WTC11 (cell line): ENCODE measurements at regions not wholly inside any gene's neighbourhood (a gene's known extent, or its start where the extent isn't known, plus 50 kb on each side); places are given as distances from the start of the nearest gene placed in this dataset.
"Not testable (repeated sequence)": the region's sequence is repeated elsewhere in the genome, so short reads cannot be mapped to it uniquely, and the experiment has no call there.

Source experiments
- ATAC-seq: fragments of 200-7000 bp; cut with Tn5 transposase; 2 replicates; pipeline ENCODE4 v1.10.0; 2021; ENCODE audit warnings: mild to moderate bottlenecking, moderate library complexity
- CTCF ChIA-PET: fragments of 300-600 bp; sonication (Branson Sonifier 250); formaldehyde crosslinking; loops from one replicate; lab custom pipeline; 2021; ENCODE audit warnings: antibody characterized with exemption; lab: Charles Lee
- POLR2A ChIA-PET: fragments of 350-600 bp; sonication (Branson Sonifier 250); formaldehyde crosslinking; loops from one replicate; lab custom pipeline; 2021; ENCODE audit warnings: antibody characterized with exemption; lab: Charles Lee
- DNase-seq: peaks from one replicate; pipeline ENCODE4 v3.0.0; 2021; ENCODE audit warnings: low spot score
- H3K27ac Mint-ChIP-seq: 2 replicates; pipeline ENCODE4 v1.8.0; 2021; ENCODE audit warnings: mixed read lengths
- H3K27me3 Mint-ChIP-seq: 2 replicates; pipeline ENCODE4 v1.8.0; 2021; ENCODE audit warnings: low read depth, mild to moderate bottlenecking, moderate library complexity, mixed read lengths
- H3K36me3 Mint-ChIP-seq: 2 replicates; pipeline ENCODE4 v1.8.0; 2021; ENCODE audit warnings: mixed read lengths
- H3K4me1 Mint-ChIP-seq: 2 replicates; pipeline ENCODE4 v1.8.0; 2022; ENCODE audit warnings: mixed read lengths
- H3K4me3 Mint-ChIP-seq: 2 replicates; pipeline ENCODE4 v1.8.0; 2021; ENCODE audit warnings: mild to moderate bottlenecking, moderate library complexity, mixed read lengths
- H3K9me3 Mint-ChIP-seq: 2 replicates; pipeline ENCODE4 v1.8.0; 2021; ENCODE audit warnings: mixed read lengths
- ATF6 ChIP-seq: sonication (generic); formaldehyde crosslinking; IDR thresholded peaks from 2 replicates; pipeline ENCODE4 v1.8.1; 2023; ENCODE audit warnings: mild to moderate bottlenecking, missing genetic modification reagents
- CBFB ChIP-seq: sonication (generic); formaldehyde crosslinking; IDR thresholded peaks from 2 replicates; pipeline ENCODE4 v1.8.1; 2022; ENCODE audit warnings: mild to moderate bottlenecking, low read depth, missing genetic modification reagents
- CDX4 ChIP-seq: fragments of 250-450 bp; sonication (Bioruptor Pico); IDR thresholded peaks from 2 replicates; pipeline ENCODE4 v1.9.0; 2021; ENCODE audit warnings: moderate library complexity, mild to moderate bottlenecking, inconsistent platforms, borderline replicate concordance
- E2F4 ChIP-seq: sonication (generic); formaldehyde crosslinking; IDR thresholded peaks from 2 replicates; pipeline ENCODE4 v1.8.1; 2022; ENCODE audit warnings: low read depth, mild to moderate bottlenecking, moderate library complexity, missing genetic modification reagents, borderline replicate concordance
- ELF4 ChIP-seq: sonication (generic); formaldehyde crosslinking; IDR thresholded peaks from 2 replicates; pipeline ENCODE4 v1.8.1; 2022; ENCODE audit warnings: low read depth, mild to moderate bottlenecking, moderate library complexity, missing genetic modification reagents
- ETV6 ChIP-seq: sonication (generic); formaldehyde crosslinking; IDR thresholded peaks from 2 replicates; pipeline ENCODE4 v1.8.1; 2022; ENCODE audit warnings: mild to moderate bottlenecking, missing genetic modification reagents
- IRF2 ChIP-seq: sonication (generic); formaldehyde crosslinking; IDR thresholded peaks from 2 replicates; pipeline ENCODE4 v1.8.0; 2022; ENCODE audit warnings: low read depth, missing genetic modification reagents, borderline replicate concordance
- MYBL2 ChIP-seq: sonication (generic); formaldehyde crosslinking; IDR thresholded peaks from 2 replicates; pipeline ENCODE4 v1.8.1; 2023; ENCODE audit warnings: mild to moderate bottlenecking, moderate library complexity, missing genetic modification reagents
- PRDM15 ChIP-seq: sonication (generic); formaldehyde crosslinking; IDR thresholded peaks from 2 replicates; pipeline ENCODE4 v1.8.0; 2022; ENCODE audit warnings: missing genetic modification reagents
- RELA ChIP-seq: sonication (generic); formaldehyde crosslinking; IDR thresholded peaks from 2 replicates; pipeline ENCODE4 v1.8.1; 2022; ENCODE audit warnings: missing genetic modification reagents, mild to moderate bottlenecking, borderline replicate concordance
- SMAD3 ChIP-seq: sonication (generic); formaldehyde crosslinking; IDR thresholded peaks from 2 replicates; pipeline ENCODE4 v1.8.0; 2022; ENCODE audit warnings: missing genetic modification reagents, mild to moderate bottlenecking, borderline replicate concordance
- TCF7 ChIP-seq: sonication (generic); formaldehyde crosslinking; IDR thresholded peaks from 2 replicates; pipeline ENCODE4 v1.8.0; 2022; ENCODE audit warnings: mild to moderate bottlenecking, low read depth, missing genetic modification reagents, moderate library complexity
- TEAD4 ChIP-seq: sonication (generic); formaldehyde crosslinking; IDR thresholded peaks from 2 replicates; pipeline ENCODE4 v1.8.0; 2022; ENCODE audit warnings: mild to moderate bottlenecking, missing genetic modification reagents
- ZNF121 ChIP-seq: sonication (generic); formaldehyde crosslinking; IDR thresholded peaks from 2 replicates; pipeline ENCODE4 v1.8.0; 2023; ENCODE audit warnings: missing genetic modification reagents
- ZNF232 ChIP-seq: sonication (generic); formaldehyde crosslinking; IDR thresholded peaks from 2 replicates; pipeline ENCODE4 v1.8.0; 2022; ENCODE audit warnings: mild to moderate bottlenecking, missing genetic modification reagents

- Mint-ChIP-seq H3K36me3 (peaks cover 28% of the 10 kb centered on the region), H3K9me3 (peaks cover 34% of the 10 kb centered on the region), H3K27ac (no peak overlapping the region), H3K4me3 (no peak overlapping the region), H3K27me3 (no peaks in the 10 kb centered on the region), H3K4me1 (peaks cover 6% of the 10 kb centered on the region; the same call in 1 of the 2 replicates)
- TF ChIP-seq ETV6 (CRISPR knock-in tag) (no peak), ELF4 (no peak)
- ATAC-seq (no peak), DNase-seq (no peak)
- ChIA-PET POLR2A (no interaction called here), CTCF (no interaction called here)
Observed at GRCh38 chr1:221583465-221583864, 158.4 kb downstream of the DUSP10 start.

GRCh38 chr1:221587013-221587412, 154.9 kb downstream of the DUSP10 start:
- Mint-ChIP-seq H3K36me3 (peaks cover 28% of the 10 kb centered on the region), H3K9me3 (peaks cover 39% of the 10 kb centered on the region)
- CTCF ChIA-PET, POLR2A ChIA-PET, H3K27ac Mint-ChIP-seq, ATAC-seq, H3K4me1 Mint-ChIP-seq, H3K4me3 Mint-ChIP-seq, DNase-seq, H3K27me3 Mint-ChIP-seq: not testable (repeated sequence)

GRCh38 chr1:221591250-221591649, 150.6 kb downstream of the DUSP10 start:
- DNase-seq, H3K27ac Mint-ChIP-seq, H3K27me3 Mint-ChIP-seq, H3K4me3 Mint-ChIP-seq, CTCF ChIA-PET, ATAC-seq, POLR2A ChIA-PET, H3K4me1 Mint-ChIP-seq: not testable (repeated sequence)
- peaks cover 29% of the 10 kb centered on the region for H3K9me3 Mint-ChIP-seq
- H3K36me3 Mint-ChIP-seq: peaks cover 19% of the 10 kb centered on the region

- DNase-seq (no peak), ATAC-seq (no peak)
- Mint-ChIP-seq H3K27me3 (no peaks in the 10 kb centered on the region), H3K4me3 (no peak overlapping the region), H3K27ac (no peak overlapping the region), H3K4me1 (no peaks in the 10 kb centered on the region), H3K9me3 (no peaks in the 10 kb centered on the region; the same call in 1 of the 2 replicates), H3K36me3 (no peaks in the 10 kb centered on the region)
- ChIA-PET POLR2A (no interaction called here), CTCF (no interaction called here)
- TF ChIP-seq E2F4: no peak
- no peak for TF ChIP-seq RELA (CRISPR knock-in tag)
- no peak for TF ChIP-seq PRDM15 (CRISPR knock-in tag)
- TF ChIP-seq CBFB: no peak
- no peak for TF ChIP-seq SMAD3 (CRISPR knock-in tag)
- no peak for TF ChIP-seq IRF2
- no peak for TF ChIP-seq ATF6 (CRISPR knock-in tag)
- TF ChIP-seq ZNF121 (CRISPR knock-in tag): no peak
- no peak for TF ChIP-seq MYBL2 (CRISPR knock-in tag)
- no peak for TF ChIP-seq TEAD4 (CRISPR knock-in tag)
- TF ChIP-seq TCF7 (CRISPR knock-in tag): no peak
- TF ChIP-seq CDX4 (CRISPR knock-in tag): no peak
- no peak for TF ChIP-seq ZNF232 (CRISPR knock-in tag)
Observed at GRCh38 chr1:221594576-221594975, 147.3 kb downstream of the DUSP10 start.
